AG20443 (cell line): ENCODE measurements at regions not wholly inside any gene's neighbourhood (a gene's known extent, or its start where the extent isn't known, plus 50 kb on each side); places are given as distances from the start of the nearest gene placed in this dataset.
"Not testable (repeated sequence)": the region's sequence is repeated elsewhere in the genome, so short reads cannot be mapped to it uniquely, and the experiment has no call there.

Source experiments
- DNase-seq: peaks from one replicate; pipeline ENCODE4 v3.0.0; 2012; ENCODE audit warnings: low spot score, mixed read lengths

- no peak for DNase-seq
Observed at GRCh38 chr1:229133151-229133550, 137.8 kb upstream of the RAB4A start.

DNA sequence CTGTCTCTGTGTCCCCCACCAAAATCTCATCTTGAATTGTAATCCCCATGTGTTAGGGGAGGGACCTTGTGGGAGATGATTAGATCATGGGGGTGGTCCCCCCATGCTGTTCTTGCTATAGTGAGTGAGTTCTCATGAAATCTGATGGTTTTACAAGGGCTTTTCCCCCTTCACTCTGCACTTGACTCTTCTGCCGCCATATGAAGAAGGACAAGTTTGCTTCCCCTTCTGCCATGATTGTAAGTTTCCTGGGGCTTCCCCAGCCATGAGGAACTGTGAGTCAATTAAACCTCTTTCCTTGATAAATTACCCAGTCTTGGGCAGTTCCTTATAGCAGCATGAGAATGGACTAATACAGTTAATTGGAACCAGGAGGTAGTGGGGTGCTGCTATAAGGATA, 137.1 kb upstream of the RAB4A start:
- DNase-seq: no peak

GRCh38 chr1:229134381-229135217, 136.3 kb upstream of the RAB4A start:
- DNase-seq: not testable (repeated sequence)

DNA sequence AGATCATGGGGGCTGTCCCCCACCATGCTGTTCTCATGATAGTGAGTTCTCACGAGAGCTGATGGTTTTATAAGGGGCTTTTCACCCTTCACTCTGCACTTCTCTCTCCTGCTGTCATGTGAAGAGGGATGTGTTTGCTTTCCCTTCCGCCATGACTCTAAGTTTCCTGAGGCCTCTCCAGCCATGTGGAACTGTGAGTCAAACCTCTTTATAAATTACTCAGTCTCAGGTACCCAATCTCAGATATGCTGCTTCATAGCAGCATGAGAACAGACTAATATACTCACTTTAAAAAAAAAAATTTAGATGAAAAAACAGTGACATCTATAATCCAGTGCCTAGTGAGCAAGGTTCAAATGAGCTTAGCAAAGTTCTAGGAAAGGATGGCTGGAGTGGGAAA, 135.1 kb upstream of the RAB4A start:
- no peak for DNase-seq

- no peak for DNase-seq
Observed at GRCh38 chr1:229136822-229137221, 134.1 kb upstream of the RAB4A start.

DNA sequence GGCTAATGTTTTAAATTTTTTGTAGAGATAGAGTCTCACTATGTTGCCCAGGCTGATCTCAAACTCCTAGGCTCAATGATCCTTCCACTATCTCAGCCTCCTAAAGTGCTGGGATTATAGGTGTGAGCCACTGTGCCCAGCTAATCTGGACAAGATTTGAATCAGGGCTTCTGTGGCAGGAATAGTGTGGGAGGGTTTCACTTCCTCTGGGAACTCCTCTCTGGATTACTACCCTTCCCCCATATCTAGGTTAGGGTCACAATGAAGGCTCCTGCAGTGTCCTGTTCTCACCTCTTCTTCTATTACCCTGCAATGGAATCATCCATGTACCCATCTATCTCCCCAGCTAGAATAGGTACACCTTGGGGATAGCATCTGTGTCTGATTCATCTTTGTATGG, 133.6 kb upstream of the RAB4A start:
- no peak for DNase-seq

DNA sequence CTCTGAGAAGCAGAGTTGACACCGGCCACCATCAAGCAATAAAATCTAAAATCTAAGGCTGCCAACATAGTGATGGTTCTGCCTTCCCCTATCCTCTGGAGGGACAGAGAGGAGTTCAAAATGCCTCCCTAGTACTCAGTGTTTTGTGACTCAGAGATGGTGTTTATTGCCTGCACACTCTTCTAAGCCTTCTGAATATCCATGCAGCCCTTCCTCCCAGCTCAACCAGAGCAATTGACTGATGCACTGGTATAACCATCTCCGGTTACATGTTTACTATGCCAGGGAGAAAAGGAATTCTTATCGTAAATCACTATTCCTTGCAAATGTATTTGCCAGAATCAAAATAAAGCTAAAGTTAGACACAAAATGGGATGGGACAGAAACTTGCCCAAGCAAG, 132.9 kb upstream of the RAB4A start:
- DNase-seq: no peak

GRCh38 chr1:229139331-229140118, 131.4 kb upstream of the RAB4A start:
- DNase-seq: no peak

DNA sequence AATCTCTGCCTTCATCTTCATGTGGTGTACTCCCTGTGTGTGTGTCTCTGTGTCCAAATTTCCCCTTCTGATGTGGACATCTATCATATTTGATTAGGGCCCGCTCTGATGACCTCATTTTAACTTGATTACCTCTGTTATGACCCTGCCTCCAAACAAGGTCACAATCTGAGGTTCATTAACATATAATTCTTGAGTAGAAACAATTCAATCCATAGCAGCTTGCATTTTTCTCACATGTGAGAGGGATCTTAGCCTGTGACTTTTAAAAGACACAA, 130.9 kb upstream of the RAB4A start:
- no peak for DNase-seq

- DNase-seq: no peak
Observed at GRCh38 chr1:229141271-229141670, 129.6 kb upstream of the RAB4A start.

DNA sequence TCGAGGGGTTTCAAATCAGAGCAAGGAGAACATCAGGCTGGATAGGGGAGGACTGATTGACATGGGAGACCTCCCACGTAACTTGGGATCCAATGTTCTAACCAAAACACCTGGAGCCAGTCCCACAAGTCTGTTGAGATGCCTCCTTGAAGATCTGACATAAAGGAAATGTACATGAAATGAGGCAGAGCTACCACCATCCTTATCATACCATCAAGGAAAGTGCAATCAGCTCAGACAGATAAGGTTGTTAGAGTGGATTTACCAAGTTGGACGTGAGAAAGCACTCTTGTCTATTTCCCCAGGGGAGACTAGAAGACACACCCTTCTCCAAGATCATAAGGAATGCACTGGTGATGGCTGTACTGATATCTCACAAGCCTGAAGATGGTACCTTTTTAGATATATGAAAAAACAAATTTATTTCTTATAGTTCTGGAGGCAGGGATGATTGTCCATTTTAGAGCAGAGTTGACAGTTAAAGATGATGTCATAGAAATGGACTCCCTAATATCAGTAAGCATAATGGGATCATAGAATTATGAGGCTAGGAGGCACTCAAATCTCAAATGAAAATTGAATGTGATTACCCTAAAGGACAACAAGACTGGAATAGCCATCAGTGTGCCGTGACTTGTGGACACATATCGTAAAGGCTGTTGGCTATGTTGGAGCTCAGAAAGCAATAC, 129.1 kb upstream of the RAB4A start:
- no peak for DNase-seq

DNA sequence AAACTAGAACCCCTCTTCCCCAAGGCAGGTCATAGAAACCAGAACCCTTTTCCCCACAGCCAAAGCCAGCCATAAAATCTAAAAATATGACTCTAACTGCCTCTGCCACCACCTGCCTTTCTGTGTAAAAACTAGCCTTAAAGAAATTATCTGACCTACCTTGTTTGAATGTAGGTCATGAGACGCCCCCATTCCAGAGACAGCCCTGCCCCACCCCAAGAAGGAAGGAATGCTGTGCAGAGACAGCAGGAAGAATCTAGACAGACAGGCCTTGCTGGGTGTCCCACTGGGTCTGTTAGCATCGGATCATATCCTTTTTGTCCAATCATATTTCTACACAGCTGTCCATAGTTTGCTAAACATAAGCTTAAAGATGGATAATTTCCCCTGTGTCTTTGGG, 128.4 kb upstream of the RAB4A start:
- no peak for DNase-seq

DNA sequence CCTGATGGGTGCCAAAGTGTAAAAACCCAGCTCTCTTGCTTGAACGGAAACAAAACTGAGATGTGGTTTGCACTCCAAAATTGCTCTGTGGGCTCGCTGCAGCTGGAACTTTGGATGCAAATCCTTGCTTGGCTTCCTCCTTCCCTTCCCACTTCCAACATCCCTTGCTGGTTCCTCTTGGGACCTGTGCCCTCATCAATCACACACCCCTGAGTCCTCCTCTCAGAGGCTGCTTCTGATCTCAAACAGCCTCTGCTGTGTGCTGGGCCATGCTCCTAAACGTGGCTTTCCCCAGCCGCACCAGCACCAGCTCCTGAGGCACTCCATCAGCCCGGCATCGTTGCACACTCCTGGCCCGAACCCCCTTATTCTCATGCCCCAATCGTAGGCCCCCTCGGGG, 124.3 kb upstream of the RAB4A start:
- DNase-seq: no peak

GRCh38 chr1:229147072-229147471, 123.8 kb upstream of the RAB4A start:
- no peak for DNase-seq

- no peak for DNase-seq
Observed at GRCh38 chr1:229148041-229148671, 122.8 kb upstream of the RAB4A start.

DNA sequence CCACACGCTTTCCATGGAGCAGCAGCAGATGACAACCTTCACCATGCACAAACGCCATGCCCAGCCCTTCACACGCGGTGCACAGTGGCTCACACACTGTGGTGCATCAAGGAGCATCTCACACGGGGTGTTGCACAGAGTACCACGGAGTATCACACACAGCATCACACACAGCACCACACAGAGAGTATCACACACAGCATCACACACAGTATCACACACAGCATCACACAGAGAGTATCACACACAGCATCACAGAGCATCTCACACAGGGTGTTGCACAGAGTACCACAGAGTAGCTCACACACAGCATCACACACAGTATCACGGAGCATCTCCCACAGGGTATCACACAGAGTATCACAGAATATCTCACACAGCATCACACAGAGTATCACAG, 122.2 kb upstream of the RAB4A start:
- no peak for DNase-seq

- no peak for DNase-seq
Observed at GRCh38 chr1:229149435-229149834, 121.5 kb upstream of the RAB4A start.

DNA sequence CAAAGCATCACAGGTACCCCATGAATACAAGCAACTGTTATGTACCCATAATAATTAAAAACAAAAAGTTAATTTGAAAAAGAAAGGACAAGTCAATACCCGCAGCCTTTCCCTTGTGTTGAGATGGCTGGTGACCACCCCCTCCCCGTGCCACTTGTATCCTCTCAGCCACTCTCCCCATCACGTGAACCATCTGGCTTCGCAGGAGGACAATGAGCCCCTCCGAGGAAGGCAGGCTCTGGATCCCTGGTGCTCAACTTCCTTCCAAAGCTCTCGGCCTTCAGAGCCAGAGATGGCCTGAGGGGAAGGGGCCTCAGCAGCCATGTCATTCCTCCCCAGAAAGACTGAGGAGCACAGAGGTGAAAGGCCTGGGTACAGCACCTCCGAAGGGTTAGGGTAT, 120.4 kb upstream of the RAB4A start:
- no peak for DNase-seq

DNA sequence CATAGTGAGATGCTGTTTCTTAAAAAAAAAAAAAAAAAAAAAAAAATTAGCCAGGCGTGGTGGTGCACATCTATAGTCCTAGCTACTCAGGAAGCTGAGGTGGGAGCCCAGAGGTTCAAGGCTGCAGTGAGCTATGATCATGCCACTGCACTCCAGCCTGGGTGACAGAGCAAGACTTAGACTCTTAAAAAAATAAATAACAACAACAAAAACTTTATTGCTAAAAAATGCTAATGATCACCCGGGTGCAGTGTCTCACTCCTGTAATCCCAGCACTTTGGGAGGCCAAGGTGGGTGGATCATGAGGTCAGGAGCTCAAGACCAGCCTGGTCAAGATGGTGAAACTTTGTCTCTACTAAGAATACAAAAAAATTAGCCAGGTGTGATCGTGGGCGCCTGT, 119.5 kb upstream of the RAB4A start:
- not testable (repeated sequence) for DNase-seq

- no peak for DNase-seq
Observed at GRCh38 chr1:229152311-229152710, 118.6 kb upstream of the RAB4A start.

GRCh38 chr1:229153955-229154548, 116.9 kb upstream of the RAB4A start:
- no peak for DNase-seq

GRCh38 chr1:229154811-229155210, 116.1 kb upstream of the RAB4A start:
- no peak for DNase-seq
